ENCODE measurements at regions not wholly inside any gene's neighbourhood (a gene's known extent, or its start where the extent isn't known, plus 50 kb on each side); places are given as distances from the start of the nearest gene placed in this dataset.

- TF ChIP-seq CTCF (IDR thresholded peaks at IDR 0.05; ENCODE audit: insufficient read depth, low read length, poor library complexity, severe bottlenecking) (no peak), EZH2phosphoT487 (conservative IDR thresholded peaks at IDR 0.05; ENCODE audit: low read length) (no peak)
Observed at GRCh38 chr5:102018279-102018678, 277.8 kb downstream of the SLCO4C1 start.

Data from SU-DHL-6 (cell line).